Right ventricle myocardium superior (tissue), 1 donor: ENCODE measurements at regions not wholly inside any gene's neighbourhood (a gene's known extent, or its start where the extent isn't known, plus 50 kb on each side); places are given as distances from the start of the nearest gene placed in this dataset.
A peak's percentile ranks its signal among the peaks of the same experiment; 100 is the strongest.

Experiments used
- ATAC-seq: fragments of 200-7000 bp; cut with Tn5 transposase; one replicate; pipeline ENCODE4 v1.9.1; 2020; ENCODE audit warnings: mild to moderate bottlenecking; ENCODE audit not compliant: poor library complexity
- DNase-seq: peaks from one replicate; pipeline ENCODE4 v3.0.0-alpha.2; 2020
- intact Hi-C: fragments of 100-400 bp; cut with DNase I; formaldehyde crosslinking; loops from one replicate; pipeline ENCODE4 v1.11.2; 2022
- donor health status: DM: no; HTN: yes; CAD: no; lungs with severe emphysema.

DNA sequence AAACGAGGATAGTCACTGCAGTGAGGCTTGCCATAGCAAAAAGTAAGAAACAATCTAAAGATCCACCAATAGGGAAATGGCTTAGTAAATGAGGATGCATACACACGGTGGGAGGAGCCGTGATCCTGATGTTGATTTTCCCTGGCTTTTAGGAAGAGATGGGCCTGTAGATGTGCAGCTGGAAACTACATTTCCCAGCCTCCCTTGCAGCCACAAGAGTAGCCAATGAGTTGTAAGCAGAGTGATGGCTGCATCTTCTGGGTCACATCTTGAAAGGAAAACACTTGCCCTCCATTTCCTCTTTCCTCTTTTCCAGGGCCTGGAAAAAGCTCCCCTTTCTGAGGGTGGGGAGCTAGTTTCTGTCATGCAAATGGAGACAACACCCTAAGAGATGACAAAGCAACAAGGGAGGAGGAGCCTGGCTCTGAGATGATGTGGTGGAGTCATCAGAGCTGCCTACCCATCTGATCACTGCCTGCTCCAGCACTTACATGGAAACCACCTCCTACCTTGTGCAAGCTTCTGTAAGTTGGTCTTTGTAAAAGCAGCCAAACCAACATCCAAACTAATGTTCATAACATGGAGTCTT lies 139.1 kb downstream of the TLE3 start:
- ATAC-seq: no peak
- intact Hi-C loops: no loop called here
- DNase-seq: no peak

DNA sequence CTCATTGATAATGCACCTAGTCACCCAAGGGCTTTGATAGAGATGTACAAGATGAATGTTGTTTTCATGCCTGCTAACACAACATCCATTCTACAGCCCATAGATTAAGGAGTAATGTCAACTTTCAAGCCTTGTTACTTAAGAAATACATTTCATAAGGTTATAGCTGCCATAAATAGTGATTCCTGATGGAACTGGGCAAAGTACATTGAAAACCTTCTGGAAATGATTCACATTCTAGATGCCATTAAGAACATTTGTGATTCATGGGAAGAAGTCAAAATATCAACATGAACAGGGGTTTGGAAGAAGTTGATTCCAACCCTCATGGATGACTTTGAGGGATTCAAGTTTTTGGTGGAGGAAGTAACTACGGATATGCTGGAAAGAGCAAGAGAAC lies 135.2 kb downstream of the TLE3 start:
- intact Hi-C loops: no loop called here

DNA sequence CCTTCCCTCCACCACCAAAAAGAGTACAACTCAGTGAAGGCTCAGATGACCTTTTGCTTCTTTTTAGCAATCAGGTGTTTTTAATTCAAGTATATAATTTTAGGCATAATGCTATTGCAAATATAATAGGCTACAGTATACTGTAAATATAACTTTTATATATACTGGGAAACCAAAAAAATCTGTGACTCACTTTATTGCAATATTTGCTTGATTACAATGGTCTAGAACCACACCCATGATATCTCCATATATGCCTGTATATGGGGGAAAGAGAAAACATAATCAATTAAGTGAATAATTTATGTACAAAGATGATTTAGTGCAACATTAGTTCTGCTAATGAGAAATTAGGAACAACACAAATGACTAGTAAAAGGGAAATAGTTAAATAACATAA lies 134.3 kb downstream of the TLE3 start:
- no peak for ATAC-seq
- intact Hi-C loops: no loop called here
- no peak for DNase-seq

More for the DNA sequence above, 135.2 kb downstream of the TLE3 start:
- no peak for DNase-seq
- ATAC-seq: no peak

DNA sequence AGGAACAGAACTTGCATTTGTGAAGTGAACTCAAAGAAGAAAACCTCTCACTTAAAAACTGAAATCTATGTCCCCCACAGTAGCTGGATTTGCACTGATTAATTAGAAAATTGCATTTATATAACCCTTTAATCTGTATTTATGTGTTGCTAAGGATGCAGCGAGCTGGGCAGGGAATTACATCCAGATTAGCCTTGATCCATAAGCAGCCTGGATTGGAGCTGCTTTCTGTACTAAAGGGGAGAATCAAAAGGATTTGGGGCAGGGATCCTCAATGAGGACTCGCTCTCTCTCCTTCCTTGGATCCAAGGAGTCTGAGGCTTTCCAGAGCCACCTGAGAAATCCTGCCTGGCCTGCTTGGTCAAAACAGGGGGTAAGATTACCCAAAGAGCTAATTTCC lies 125.9 kb downstream of the TLE3 start:
- intact Hi-C loops: no loop called here
- DNase-seq (no peak), ATAC-seq (no peak)

DNA sequence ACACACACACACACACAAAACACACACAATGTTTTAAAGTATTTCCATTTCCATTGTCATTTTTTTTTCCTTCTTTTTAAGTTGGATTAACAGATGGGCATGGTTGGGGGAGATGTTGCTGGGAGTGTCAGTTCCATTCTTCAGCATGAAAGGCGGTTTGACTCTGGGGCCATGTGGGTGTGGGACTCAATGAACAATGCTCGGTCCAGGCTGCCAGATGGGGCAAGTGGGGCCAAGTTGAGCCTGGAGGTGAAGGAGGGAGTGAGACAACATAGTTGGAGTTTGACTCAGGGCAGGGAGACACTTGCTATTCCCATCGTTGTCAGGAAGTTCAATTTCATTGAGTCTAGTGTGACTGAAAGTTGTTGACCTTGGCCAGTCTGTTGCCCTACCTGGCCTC lies 125.3 kb downstream of the TLE3 start:
- DNase-seq (no peak), ATAC-seq (no peak)
- intact Hi-C loops: no loop called here

DNA sequence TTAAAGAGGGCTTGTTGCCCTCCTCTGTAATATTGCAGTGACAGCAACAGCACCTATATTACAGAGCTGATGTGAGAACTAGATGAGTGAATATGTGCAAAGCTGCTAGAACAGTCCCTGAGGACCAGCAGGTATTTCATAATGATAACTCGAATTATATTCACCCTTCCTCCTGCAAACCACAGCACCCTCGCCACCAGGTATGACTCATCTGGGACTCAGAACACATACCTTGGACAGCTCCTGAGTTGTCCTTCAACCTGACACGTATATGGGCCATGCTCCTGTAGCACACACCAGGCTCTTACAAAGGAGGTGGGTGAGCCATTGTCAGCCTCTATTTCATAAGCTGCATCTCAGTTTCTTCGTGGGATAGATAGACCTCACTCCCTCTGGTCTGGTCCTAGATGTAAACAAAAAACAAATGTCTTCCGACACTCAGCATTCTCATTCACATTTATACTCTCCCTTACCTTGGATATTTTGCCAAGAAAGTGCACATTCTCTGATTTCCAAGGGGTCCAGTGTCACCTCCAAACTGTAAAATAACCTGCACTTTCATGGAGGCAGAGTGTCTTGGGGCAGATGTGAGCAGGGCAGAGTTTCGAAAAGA lies 124.5 kb downstream of the TLE3 start:
- ATAC-seq (no peak), DNase-seq (no peak)
- intact Hi-C loops: no loop called here

DNA sequence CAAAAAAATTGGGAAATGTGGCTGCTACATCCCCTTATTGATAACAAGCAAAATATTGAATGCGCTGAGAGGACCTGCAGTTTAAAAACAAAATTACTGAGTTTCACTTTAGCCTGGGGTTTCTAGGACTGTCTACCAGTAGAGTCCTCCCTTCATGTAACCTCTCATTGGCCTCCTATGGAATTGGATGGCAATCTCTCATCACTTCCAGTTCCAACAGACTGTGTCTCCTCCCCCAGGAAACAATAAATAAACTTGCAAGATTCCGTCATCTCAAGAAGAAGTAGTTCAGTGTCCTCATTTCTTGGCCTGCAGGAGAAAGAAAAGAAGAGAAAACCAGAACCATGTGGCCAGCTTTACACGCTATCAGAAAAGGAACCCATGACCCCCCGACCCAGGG lies 123.8 kb downstream of the TLE3 start:
- ATAC-seq: no peak
- intact Hi-C loops: no loop called here
- no peak for DNase-seq

DNA sequence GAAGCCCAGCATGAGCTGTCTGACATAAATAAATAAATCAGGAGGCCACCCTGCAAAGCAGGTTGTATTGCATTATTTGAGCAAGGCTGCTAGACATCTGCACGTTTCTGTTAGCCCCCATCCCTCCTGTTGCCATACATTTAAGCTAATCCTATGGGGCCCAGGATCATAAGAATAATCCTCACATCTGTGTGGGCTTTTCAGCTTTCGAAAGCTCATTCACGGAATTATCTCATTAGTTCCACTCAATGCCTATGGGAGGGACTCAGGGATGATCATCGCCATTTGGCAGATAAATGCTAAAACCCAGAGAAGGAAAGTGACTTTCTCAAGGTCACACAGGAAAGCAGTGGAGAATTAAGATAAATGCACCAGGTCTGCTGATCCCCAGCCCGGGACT lies 123.4 kb downstream of the TLE3 start:
- no peak for DNase-seq
- ATAC-seq: no peak
- intact Hi-C loops: no loop called here

DNA sequence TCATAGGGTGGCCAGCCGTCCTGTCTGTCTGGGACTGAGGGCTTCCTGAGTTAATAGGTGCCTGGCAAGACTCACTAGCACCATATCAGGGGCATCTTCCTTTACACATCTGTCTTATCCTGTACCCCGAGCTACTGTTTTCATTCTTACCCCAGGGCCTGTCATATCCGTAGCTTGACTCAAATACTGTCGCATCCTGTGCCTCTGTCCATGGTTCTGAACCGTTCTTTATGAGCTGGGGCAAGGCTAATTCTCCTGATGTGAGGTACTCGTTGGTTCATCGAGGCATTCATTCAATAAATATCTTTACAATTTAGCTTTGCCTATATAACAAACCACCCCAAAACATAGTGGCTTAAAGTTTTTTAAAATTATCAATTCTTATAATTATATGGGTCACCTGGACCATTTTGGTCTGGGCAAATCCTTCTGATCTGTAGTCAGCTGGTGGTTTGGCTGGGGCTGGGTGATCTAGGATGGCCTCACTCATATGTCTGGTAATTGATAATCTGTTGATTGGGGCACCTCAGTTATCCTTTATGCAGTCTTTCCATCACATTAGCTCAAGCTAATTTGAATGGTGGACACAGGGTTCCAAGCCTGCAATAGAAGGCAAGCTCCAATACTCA lies 121.2 kb downstream of the TLE3 start:
- DNase-seq: no peak
- ATAC-seq: peak; percentile 59
- intact Hi-C loops: no loop called here

DNA sequence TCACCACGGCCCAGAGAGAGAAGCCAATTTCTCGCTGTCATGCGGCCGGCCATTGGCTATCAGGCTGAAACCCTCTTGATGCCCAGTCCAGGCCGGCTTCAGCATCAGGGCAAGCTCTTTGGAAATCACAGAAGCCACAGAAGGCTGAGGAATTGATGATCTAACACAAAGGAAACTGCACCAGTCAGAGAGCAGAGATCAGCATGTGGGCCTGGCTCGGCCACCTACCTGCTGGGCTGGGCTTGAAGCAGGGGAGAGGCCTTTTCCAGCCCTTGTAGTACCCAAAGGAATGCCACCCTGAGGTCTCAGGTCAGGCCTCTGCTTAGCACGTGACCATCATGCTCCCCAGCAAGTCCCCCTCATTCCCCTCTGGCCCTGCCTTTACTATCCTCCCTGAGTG lies 119.1 kb downstream of the TLE3 start:
- intact Hi-C loops: no loop called here
- DNase-seq (no peak), ATAC-seq (no peak)

DNA sequence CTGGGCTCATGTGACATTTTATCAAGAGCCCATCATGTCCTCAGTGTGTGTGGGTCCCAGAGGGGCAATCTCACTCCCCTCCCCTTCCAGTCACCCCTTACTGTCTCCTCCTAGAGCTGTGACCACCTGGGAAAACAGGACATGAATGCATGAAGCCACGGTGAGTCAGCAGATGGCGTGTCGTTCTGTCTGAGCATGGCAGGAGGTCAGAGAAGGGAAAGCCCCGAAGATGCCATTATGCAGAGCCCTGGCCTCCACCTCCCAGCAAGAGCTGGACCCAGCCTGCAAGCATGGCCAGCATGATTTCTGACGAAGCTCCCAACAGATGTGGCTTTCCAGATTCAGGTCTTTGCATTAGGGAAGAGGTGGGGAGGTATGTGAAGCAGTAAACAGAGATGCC lies 118.5 kb downstream of the TLE3 start:
- ATAC-seq (no peak), DNase-seq (no peak)
- intact Hi-C loops: no loop called here

DNA sequence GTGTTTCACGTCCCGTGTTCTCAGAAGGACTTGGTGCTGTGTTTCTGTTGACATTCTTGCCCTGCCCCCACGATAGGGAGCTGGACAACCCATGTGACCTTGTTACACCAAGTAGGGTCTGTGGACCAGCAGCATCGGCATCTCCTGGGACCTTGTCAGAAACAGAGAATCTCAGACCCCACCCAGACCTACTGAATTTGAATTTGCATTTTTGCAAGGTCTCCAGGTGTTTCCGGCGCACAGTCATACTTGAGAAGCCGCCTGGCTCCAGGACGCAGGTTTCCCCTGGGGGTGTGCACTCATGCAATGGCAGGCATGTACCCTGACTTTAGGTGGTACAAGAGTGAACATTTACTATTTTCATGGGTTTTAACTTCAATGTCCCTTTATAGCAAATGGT lies 117.9 kb downstream of the TLE3 start:
- intact Hi-C loops: no loop called here
- DNase-seq: no peak
- no peak for ATAC-seq

DNA sequence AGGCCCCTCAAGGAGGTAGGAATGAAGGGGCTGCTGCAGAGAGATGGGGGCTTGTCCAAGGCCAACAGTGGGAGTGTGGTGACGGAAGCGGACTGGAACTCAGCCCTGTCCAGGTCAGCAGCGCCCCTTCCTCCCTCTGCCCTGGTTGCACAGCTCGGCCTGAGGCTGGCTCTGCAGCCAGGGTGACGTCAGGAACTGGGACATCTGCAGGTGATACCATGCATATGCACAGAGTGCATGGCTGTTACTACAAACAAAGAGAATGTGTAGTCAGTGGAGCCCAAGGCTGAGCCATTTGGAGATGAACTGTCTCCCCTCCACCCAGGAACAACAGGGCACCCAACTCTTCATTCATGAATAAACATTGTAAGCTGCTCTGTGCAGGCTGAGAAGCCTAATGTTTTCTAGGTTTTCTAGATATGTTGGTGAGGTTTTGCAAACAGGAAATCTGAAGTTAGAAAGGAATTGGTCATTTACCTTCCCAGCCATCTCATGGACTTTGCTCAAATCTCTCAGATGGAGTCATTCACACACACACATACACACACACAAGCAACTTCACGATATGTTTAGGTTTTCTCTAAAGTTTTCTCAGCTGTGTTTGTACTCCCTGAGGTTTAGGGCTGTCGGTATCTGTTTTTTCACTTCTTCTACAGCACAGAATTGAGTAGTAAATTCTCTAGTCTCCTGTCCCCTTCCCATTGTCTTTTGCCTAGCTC lies 117.2 kb downstream of the TLE3 start:
- DNase-seq (no peak), ATAC-seq (no peak)
- intact Hi-C loops: no loop called here

DNA sequence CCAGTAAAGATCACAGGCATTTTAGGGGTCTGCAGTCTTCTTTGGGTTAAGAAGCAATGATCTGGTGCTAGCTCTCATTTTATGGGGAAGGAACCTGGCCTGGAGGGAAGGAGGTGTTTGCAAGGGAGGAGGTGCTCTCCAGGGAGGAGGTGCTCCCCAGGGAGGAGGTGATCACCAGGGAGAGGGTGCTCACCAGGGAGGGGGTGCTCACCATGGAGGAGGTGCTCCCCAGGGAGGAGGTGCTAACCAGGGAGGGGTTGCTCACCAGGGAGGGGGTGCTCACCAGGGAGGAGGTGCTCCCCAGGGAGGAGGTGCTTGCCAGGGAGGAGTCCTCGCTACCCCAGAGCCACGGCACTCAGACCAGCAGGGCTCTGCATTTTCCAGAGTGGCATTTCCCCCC lies 115.7 kb downstream of the TLE3 start:
- no peak for ATAC-seq
- intact Hi-C loops: no loop called here
- no peak for DNase-seq

DNA sequence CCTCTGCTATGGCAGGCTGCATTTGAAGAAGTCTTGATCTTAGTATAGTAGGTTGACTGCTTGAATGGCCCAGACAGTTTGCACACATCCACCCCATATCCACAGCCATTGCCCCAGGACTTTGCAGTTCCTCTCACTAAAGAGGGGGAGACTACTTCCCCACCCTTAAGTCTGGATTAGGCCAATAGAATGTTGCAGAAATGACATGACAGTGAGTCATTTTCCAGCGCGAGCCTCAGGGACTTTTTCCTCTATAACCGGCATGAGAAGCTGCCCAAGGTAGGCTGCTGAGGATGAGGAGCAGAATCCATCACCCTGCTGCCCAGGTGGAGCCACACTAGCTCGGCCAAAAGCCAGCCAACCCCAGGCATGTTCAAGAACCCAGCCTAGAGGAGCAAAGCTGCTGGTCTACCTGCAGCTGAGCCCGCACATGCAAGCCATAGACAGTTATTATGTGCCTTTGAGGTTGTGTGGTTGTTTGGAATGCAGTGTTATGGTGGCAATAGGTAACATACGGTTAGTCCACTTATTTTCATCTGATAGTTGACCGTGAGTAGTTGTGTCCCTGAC lies 113.9 kb downstream of the TLE3 start:
- no peak for ATAC-seq
- no peak for DNase-seq
- intact Hi-C loops: no loop called here

DNA sequence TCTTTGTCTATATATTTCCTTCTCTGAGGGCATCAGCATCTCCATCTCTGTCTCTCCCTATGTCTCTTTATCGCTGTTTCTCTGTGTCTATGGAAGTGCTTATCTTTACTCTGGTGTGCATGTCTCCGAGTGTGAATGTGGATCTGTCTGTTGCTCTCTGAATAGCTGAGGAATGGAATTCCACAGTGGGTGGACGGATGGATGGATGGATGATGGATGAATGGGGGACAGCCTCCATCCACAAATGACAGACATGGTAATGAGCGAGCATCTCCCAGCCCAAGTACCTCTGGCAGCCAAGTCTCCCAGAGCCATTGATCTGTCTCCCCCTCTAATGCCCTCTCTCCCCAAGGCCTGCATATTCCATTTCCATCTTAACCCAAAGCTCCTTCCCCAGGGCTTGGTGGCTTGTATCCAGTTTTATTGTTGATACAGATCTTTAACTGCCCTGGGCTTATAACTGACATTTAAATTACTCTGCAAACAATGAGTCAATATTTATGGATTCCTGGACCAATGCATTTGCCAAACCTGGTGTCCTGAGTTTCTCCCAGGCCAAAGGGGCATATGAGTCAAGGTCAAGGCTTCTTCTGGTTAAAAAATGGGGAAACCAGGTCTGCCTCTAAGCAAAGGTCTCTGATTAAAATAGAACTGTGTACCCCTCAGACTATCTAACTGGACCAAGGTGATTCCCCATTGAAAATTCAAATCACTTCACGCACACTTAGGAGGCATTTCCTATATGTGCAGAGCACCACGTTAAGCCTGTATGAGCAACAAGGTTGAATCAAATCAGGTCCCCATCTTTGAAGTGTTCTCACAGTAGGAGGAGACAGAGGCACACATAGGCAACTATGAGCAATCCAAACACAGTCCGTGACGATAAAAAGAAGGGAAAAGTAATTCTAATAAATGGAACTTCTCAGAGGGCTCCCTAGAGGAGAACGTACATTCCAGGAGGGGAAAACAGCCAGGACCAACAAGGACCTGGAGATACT lies 109.9 kb downstream of the TLE3 start:
- DNase-seq: no peak
- ATAC-seq: no peak
- intact Hi-C loops: no loop called here

DNA sequence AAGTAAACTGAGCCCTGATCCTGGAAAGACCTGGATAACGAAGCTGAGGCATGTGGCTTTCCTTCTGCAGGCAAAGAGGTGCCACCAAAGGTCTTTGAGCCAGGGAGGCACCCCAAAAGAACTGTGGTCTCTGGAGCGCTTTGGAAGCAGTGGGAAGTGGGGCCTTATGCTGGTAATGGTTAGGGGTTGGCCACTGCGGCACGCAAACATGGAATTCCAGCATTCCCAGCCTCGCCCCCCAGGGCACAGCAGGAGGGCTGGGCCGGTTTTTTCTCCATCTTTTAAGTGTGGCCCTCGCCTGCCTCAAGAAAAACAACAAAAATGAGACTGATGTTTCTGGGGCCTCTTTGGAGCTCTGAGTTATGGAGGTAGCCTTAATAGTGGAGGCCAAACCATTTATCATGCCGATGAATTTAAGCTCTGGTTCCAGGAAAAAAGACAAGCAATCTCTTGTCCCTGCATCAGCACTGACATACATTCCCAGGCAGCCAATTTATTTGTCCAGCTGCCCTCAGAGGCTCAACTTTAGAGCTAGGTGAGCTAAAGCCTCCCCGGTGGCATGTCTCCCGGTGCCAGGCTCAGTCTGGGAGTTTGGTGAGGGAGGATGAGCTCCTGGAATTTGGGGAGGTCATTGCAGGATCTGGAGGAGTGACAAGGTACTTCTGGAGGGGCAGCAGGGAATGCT lies 109.0 kb downstream of the TLE3 start:
- no peak for ATAC-seq

More for the DNA sequence above, 109.0 kb downstream of the TLE3 start:
- intact Hi-C loops: no loop called here
- no peak for DNase-seq
